Endothelial cell (in vitro differentiated cells): ENCODE measurements at regions not wholly inside any gene's neighbourhood (a gene's known extent, or its start where the extent isn't known, plus 50 kb on each side); places are given as distances from the start of the nearest gene placed in this dataset.

ENCODE experiments used
- DNase-seq: peaks from one replicate; pipeline ENCODE4 v3.0.0; 2021; ENCODE audit warnings: low spot score
- H3K27ac Mint-ChIP-seq: one replicate; pipeline ENCODE4 v1.8.0; 2021; ENCODE audit warnings: mixed read lengths, inconsistent platforms; ENCODE audit not compliant: unreplicated experiment
- H3K27me3 Mint-ChIP-seq: one replicate; pipeline ENCODE4 v1.8.0; 2021; ENCODE audit warnings: mild to moderate bottlenecking, moderate library complexity, mixed read lengths, inconsistent platforms; ENCODE audit not compliant: unreplicated experiment
- H3K36me3 Mint-ChIP-seq: one replicate; pipeline ENCODE4 v1.8.0; 2021; ENCODE audit warnings: mild to moderate bottlenecking, low read depth, mixed read lengths, inconsistent platforms; ENCODE audit not compliant: unreplicated experiment
- H3K4me1 Mint-ChIP-seq: one replicate; pipeline ENCODE4 v1.8.0; 2021; ENCODE audit warnings: mild to moderate bottlenecking, mixed read lengths, inconsistent platforms; ENCODE audit not compliant: unreplicated experiment
- H3K4me3 Mint-ChIP-seq: one replicate; pipeline ENCODE4 v1.8.0; 2021; ENCODE audit warnings: mild to moderate bottlenecking, mixed read lengths, inconsistent platforms; ENCODE audit not compliant: unreplicated experiment
- H3K9me3 Mint-ChIP-seq: one replicate; pipeline ENCODE4 v1.8.0; 2021; ENCODE audit warnings: mixed read lengths, inconsistent platforms; ENCODE audit not compliant: unreplicated experiment
- CTCF ChIP-seq: fragments of 200-600 bp; sonication (generic); IDR thresholded peaks from one replicate; pipeline ENCODE4 v1.5.0; 2021; ENCODE audit warnings: antibody characterized with exemption; ENCODE audit not compliant: unreplicated experiment

- peaks cover 5% of the 10 kb centered on the region for H3K9me3 Mint-ChIP-seq
- peaks cover 5% of the 10 kb centered on the region for H3K27me3 Mint-ChIP-seq
- no peak for DNase-seq
- no peak overlapping the region for H3K27ac Mint-ChIP-seq
- peaks cover 3% of the 10 kb centered on the region for H3K36me3 Mint-ChIP-seq
- H3K4me3 Mint-ChIP-seq: no peak overlapping the region
- no peaks in the 10 kb centered on the region for H3K4me1 Mint-ChIP-seq
- TF ChIP-seq CTCF: no peak
Measured at GRCh38 chr5:2291146-2291840, 408.6 kb upstream of the IRX4 start.

GRCh38 chr5:2289380-2289779, 406.7 kb upstream of the IRX4 start:
- Mint-ChIP-seq H3K9me3 (peaks cover 7% of the 10 kb centered on the region), H3K27me3 (peaks cover 10% of the 10 kb centered on the region)
- no peak for DNase-seq

GRCh38 chr5:2288968-2289367, 406.2 kb upstream of the IRX4 start:
- DNase-seq: no peak
- peaks cover 7% of the 10 kb centered on the region for H3K9me3 Mint-ChIP-seq
- H3K27me3 Mint-ChIP-seq: peaks cover 13% of the 10 kb centered on the region
- no peaks in the 10 kb centered on the region for H3K4me1 Mint-ChIP-seq
- peaks cover 3% of the 10 kb centered on the region for H3K36me3 Mint-ChIP-seq
- no peak overlapping the region for H3K4me3 Mint-ChIP-seq
- TF ChIP-seq CTCF: no peak
- no peak overlapping the region for H3K27ac Mint-ChIP-seq

More at GRCh38 chr5:2289380-2289779, 406.7 kb upstream of the IRX4 start:
- H3K36me3 Mint-ChIP-seq: peaks cover 3% of the 10 kb centered on the region
- no peak overlapping the region for H3K4me3 Mint-ChIP-seq
- no peak overlapping the region for H3K27ac Mint-ChIP-seq
- no peak for TF ChIP-seq CTCF
- no peaks in the 10 kb centered on the region for H3K4me1 Mint-ChIP-seq

- H3K36me3 Mint-ChIP-seq: peaks cover 3% of the 10 kb centered on the region
- TF ChIP-seq CTCF: no peak
- DNase-seq: no peak
- peaks cover 13% of the 10 kb centered on the region for H3K27me3 Mint-ChIP-seq
- no peak overlapping the region for H3K4me3 Mint-ChIP-seq
- no peaks in the 10 kb centered on the region for H3K4me1 Mint-ChIP-seq
- H3K9me3 Mint-ChIP-seq: peaks cover 7% of the 10 kb centered on the region
- no peak overlapping the region for H3K27ac Mint-ChIP-seq
Measured at GRCh38 chr5:2288466-2288865, 405.7 kb upstream of the IRX4 start.

- no peaks in the 10 kb centered on the region for H3K4me1 Mint-ChIP-seq
- H3K27ac Mint-ChIP-seq: no peak overlapping the region
- H3K36me3 Mint-ChIP-seq: peaks cover 8% of the 10 kb centered on the region
- H3K4me3 Mint-ChIP-seq: no peak overlapping the region
- no peak for DNase-seq
- TF ChIP-seq CTCF: no peak
- peaks cover 13% of the 10 kb centered on the region for H3K27me3 Mint-ChIP-seq
- peaks cover 19% of the 10 kb centered on the region for H3K9me3 Mint-ChIP-seq
Measured at GRCh38 chr5:2286250-2286649, 403.5 kb upstream of the IRX4 start.
